ENCODE measurements at regions not wholly inside any gene's neighbourhood (a gene's known extent, or its start where the extent isn't known, plus 50 kb on each side); places are given as distances from the start of the nearest gene placed in this dataset.

GRCh38 chr1:193318347-193318746 lies 131.9 kb upstream of the B3GALT2 start:
- DNase-seq = no peak
- Mint-ChIP-seq H3K9me3 (ENCODE audit: unreplicated experiment) (peaks cover 3% of the 10 kb centered on the region), H3K4me1 (ENCODE audit: low read depth, unreplicated experiment) (no peaks in the 10 kb centered on the region), H3K4me3 (ENCODE audit: unreplicated experiment) (no peak overlapping the region), H3K27ac (ENCODE audit: unreplicated experiment) (no peak overlapping the region), H3K36me3 (ENCODE audit: unreplicated experiment) (peaks cover 5% of the 10 kb centered on the region), H3K27me3 (ENCODE audit: unreplicated experiment) (no peaks in the 10 kb centered on the region)
- TF ChIP-seq CTCF (IDR thresholded peaks at IDR 0.05; ENCODE audit: partially characterized antibody, unreplicated experiment) = no peak

GRCh38 chr1:193313354-193314140 lies 127.1 kb upstream of the B3GALT2 start:
- TF ChIP-seq CTCF (IDR thresholded peaks at IDR 0.05; ENCODE audit: partially characterized antibody, unreplicated experiment) = no peak
- no peak overlapping the region for H3K27ac Mint-ChIP-seq (ENCODE audit: unreplicated experiment)
- H3K9me3 Mint-ChIP-seq (ENCODE audit: unreplicated experiment) = no peaks in the 10 kb centered on the region
- no peak overlapping the region for H3K4me3 Mint-ChIP-seq (ENCODE audit: unreplicated experiment)
- no peak for DNase-seq
- no peaks in the 10 kb centered on the region for H3K27me3 Mint-ChIP-seq (ENCODE audit: unreplicated experiment)
- no peaks in the 10 kb centered on the region for H3K4me1 Mint-ChIP-seq (ENCODE audit: low read depth, unreplicated experiment)
- no peaks in the 10 kb centered on the region for H3K36me3 Mint-ChIP-seq (ENCODE audit: unreplicated experiment)

- no peaks in the 10 kb centered on the region for H3K36me3 Mint-ChIP-seq (ENCODE audit: unreplicated experiment)
- no peaks in the 10 kb centered on the region for H3K4me1 Mint-ChIP-seq (ENCODE audit: low read depth, unreplicated experiment)
- no peak for DNase-seq
- H3K27ac Mint-ChIP-seq (ENCODE audit: unreplicated experiment) = no peak overlapping the region
- no peak for TF ChIP-seq CTCF (IDR thresholded peaks at IDR 0.05; ENCODE audit: partially characterized antibody, unreplicated experiment)
- H3K9me3 Mint-ChIP-seq (ENCODE audit: unreplicated experiment) = no peaks in the 10 kb centered on the region
- no peaks in the 10 kb centered on the region for H3K27me3 Mint-ChIP-seq (ENCODE audit: unreplicated experiment)
- H3K4me3 Mint-ChIP-seq (ENCODE audit: unreplicated experiment) = no peak overlapping the region
Measured at GRCh38 chr1:193312432-193312831, 126.0 kb upstream of the B3GALT2 start.

- H3K36me3 Mint-ChIP-seq (ENCODE audit: unreplicated experiment) = no peaks in the 10 kb centered on the region
- no peaks in the 10 kb centered on the region for H3K27me3 Mint-ChIP-seq (ENCODE audit: unreplicated experiment)
- no peaks in the 10 kb centered on the region for H3K4me1 Mint-ChIP-seq (ENCODE audit: low read depth, unreplicated experiment)
- no peak for TF ChIP-seq CTCF (IDR thresholded peaks at IDR 0.05; ENCODE audit: partially characterized antibody, unreplicated experiment)
- no peak for DNase-seq
- no peak overlapping the region for H3K4me3 Mint-ChIP-seq (ENCODE audit: unreplicated experiment)
- no peaks in the 10 kb centered on the region for H3K9me3 Mint-ChIP-seq (ENCODE audit: unreplicated experiment)
- no peak overlapping the region for H3K27ac Mint-ChIP-seq (ENCODE audit: unreplicated experiment)
Measured at GRCh38 chr1:193311226-193311948, 125.0 kb upstream of the B3GALT2 start.

- H3K27me3 Mint-ChIP-seq (ENCODE audit: unreplicated experiment) = no peaks in the 10 kb centered on the region
- no peak for DNase-seq
- no peaks in the 10 kb centered on the region for H3K36me3 Mint-ChIP-seq (ENCODE audit: unreplicated experiment)
- TF ChIP-seq CTCF (IDR thresholded peaks at IDR 0.05; ENCODE audit: partially characterized antibody, unreplicated experiment) = no peak
- no peaks in the 10 kb centered on the region for H3K9me3 Mint-ChIP-seq (ENCODE audit: unreplicated experiment)
- H3K27ac Mint-ChIP-seq (ENCODE audit: unreplicated experiment) = no peak overlapping the region
- H3K4me1 Mint-ChIP-seq (ENCODE audit: low read depth, unreplicated experiment) = no peaks in the 10 kb centered on the region
- no peak overlapping the region for H3K4me3 Mint-ChIP-seq (ENCODE audit: unreplicated experiment)
Measured at GRCh38 chr1:193310564-193310963, 124.2 kb upstream of the B3GALT2 start.
